LNCaP clone FGC (cell line): ENCODE measurements at regions not wholly inside any gene's neighbourhood (a gene's known extent, or its start where the extent isn't known, plus 50 kb on each side); places are given as distances from the start of the nearest gene placed in this dataset.

Experiments used
- DNase-seq: peaks from one replicate; pipeline ENCODE4 v3.0.0-alpha.2; 2011; ENCODE audit warnings: low read depth
- H3K4me3 ChIP-seq: 2 replicates; pipeline ENCODE4 v1.5.1; 2011; ENCODE audit warnings: mild to moderate bottlenecking, low read depth, low read length, control low read depth
- TF ChIP-seq, protein P1 (sequence below): IDR thresholded peaks from 2 replicates; pipeline ENCODE4 v1.5.1; 2012; ENCODE audit warnings: mild to moderate bottlenecking; ENCODE audit not compliant: control insufficient read depth, insufficient read depth; ENCODE audit errors: extremely low read depth

DNA sequence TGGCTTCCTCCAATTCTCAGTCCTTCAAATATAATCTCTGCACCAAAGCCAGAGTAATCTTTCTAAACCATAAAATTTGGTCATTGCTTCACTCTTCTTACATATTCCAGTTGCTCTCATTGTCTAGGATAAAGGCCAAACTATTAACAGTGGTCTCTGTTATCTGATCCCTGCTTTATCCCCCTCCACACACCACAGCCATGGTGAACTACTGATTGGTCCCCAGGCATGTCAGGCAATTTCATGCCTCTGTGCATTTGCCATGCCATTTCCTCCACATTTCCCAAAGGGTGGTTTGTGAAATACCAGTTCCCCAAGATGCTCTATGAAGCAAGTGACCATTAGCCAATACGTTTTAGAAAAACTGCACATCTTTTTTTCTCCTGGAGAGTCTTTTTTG is 97.0 kb downstream of the FAM181B start:
- no peak for DNase-seq
- no peak overlapping the region for H3K4me3 ChIP-seq
- TF ChIP-seq, protein P1, sequence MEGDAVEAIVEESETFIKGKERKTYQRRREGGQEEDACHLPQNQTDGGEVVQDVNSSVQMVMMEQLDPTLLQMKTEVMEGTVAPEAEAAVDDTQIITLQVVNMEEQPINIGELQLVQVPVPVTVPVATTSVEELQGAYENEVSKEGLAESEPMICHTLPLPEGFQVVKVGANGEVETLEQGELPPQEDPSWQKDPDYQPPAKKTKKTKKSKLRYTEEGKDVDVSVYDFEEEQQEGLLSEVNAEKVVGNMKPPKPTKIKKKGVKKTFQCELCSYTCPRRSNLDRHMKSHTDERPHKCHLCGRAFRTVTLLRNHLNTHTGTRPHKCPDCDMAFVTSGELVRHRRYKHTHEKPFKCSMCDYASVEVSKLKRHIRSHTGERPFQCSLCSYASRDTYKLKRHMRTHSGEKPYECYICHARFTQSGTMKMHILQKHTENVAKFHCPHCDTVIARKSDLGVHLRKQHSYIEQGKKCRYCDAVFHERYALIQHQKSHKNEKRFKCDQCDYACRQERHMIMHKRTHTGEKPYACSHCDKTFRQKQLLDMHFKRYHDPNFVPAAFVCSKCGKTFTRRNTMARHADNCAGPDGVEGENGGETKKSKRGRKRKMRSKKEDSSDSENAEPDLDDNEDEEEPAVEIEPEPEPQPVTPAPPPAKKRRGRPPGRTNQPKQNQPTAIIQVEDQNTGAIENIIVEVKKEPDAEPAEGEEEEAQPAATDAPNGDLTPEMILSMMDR, result no peak

DNA sequence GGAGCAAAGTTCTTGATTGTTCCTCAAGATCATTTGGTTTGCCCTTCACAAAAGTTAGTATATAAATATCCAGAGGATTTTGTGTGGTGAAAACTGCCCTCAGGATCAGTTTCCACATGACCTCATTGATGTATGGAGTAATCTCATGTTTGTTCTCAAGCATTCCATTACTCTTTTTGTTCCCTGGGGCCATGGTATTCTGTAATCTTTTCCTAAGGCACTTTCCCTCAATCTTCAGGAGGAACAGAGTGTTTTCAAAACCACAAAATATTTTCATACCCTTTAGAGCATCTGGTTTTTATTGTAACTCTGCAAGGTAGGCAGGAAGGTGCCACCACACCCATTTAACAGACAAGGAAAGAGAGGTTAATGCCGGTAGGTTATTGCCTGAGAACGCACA is 99.6 kb downstream of the FAM181B start:
- DNase-seq, result no peak
- TF ChIP-seq, protein P1, result no peak
- no peak overlapping the region for H3K4me3 ChIP-seq

DNA sequence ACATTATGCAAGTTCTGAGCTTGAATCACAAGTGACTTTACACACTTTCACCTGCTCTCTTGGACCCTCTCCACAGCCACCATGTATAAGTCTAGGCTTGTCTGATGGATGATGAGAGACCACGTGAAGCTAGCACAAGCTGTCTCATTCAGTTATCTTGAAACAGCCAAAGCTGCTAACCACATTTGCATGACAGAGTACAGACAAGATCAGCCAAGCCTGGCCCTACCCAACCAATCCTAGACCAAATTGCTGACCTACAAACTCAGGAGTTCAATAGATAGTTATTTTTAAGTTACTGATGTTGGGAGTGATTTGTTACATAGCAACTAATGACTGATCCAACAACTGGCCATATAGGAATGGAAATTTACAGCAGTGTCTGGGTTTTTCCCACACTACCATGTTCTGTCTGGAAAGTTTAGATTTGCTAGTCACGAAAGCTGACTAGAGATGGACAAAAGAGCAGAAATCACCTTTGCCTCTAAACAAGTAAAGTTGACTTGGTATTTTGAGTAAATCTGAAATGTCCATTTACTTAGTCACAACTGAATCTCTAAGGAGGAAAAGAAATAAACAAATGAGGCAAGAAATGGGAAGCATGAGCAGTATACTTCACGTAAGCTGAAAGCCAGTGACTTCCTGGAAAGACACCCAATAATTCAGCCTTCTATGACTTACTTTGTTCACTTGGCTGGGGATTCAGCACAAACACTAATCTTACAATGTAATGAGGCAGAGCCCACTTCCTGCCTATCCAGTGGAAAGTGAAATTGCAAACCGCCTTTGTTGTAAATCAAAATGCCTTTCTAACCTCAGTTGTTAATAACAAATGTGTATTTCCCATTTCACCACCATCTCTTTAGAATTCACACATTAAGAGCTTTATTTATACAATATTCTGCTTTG is 101.7 kb downstream of the FAM181B start:
- TF ChIP-seq, protein P1, result no peak
- no peak overlapping the region for H3K4me3 ChIP-seq
- DNase-seq, result no peak

DNA sequence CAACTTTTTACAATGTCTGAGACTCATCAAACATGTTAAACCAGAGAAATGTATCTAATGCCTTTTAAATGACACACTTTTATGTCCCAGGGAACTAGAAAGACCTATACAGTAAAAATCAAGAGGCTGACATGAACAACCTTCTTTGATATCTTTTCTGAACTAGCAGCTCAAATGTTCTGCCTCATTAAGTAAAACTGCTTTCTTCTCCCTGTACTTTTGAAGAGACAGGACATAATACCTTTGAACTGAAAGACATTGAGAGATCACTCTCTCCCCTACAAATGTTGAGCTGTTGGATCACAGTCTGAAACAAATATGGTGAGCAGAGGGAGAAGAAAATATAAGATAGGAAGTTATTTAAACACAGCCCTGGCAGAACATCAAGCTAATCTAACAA is 123.0 kb downstream of the FAM181B start:
- DNase-seq, result no peak
- TF ChIP-seq, protein P1, result no peak
- no peak overlapping the region for H3K4me3 ChIP-seq

DNA sequence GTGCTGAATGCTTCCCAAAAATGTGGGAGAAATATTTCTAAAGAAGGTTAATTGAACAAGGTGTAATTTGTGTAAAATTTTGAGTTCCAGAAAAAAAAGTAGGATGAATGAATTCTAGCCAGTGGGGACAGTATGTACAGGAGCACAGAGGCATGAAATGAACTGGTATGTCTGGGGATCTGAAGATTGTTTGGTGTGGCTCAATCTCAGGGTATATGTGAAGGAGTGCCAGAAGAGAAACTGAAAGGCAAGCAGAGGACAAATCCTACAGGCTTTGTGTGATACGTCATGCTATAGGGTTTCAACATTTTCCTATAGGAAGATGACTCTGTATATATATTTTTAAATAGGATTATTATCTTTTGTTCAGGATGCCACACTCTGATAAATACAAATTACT is 126.9 kb downstream of the FAM181B start:
- TF ChIP-seq, protein P1, result no peak

DNA sequence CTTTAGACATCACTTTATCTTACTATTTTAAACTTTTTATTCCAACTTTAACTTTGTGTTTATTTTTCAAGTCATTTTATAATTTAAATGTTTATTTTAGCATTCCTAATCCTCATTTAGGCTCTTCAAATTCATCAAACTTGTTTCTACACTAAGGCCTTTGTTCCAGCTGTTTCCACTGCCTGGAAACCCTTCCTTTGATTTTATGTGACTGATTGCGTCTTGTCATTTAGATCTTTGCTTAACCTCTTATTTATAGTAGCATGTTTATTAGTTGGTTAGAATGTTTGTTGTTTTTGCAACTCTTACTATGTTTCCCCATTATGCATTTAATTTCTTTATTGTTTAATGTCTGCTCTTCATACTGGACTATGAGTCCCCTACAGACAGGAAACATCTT is 132.0 kb downstream of the FAM181B start:
- no peak for DNase-seq
- H3K4me3 ChIP-seq, result no peak overlapping the region
- TF ChIP-seq, protein P1, result no peak

More for the DNA sequence above, 126.9 kb downstream of the FAM181B start:
- no peak overlapping the region for H3K4me3 ChIP-seq
- DNase-seq, result no peak
